KMS-11 (cell line): ENCODE measurements at regions not wholly inside any gene's neighbourhood (a gene's known extent, or its start where the extent isn't known, plus 50 kb on each side); places are given as distances from the start of the nearest gene placed in this dataset.

ENCODE experiments used
- H2AFZ ChIP-seq: fragments of 200-600 bp; sonication (generic); 2 replicates; pipeline ENCODE4 v1.6.1; 2016; ENCODE audit warnings: antibody characterized with exemption, mixed run types, low read depth
- H3K27ac ChIP-seq: fragments of 200-600 bp; sonication (generic); 2 replicates; pipeline ENCODE4 v1.6.1; 2016; ENCODE audit warnings: mild to moderate bottlenecking, mixed run types
- H3K27me3 ChIP-seq: fragments of 200-600 bp; sonication (generic); 2 replicates; pipeline ENCODE4 v1.6.1; 2017; ENCODE audit warnings: mild to moderate bottlenecking, low read depth, mixed run types, moderate library complexity; ENCODE audit not compliant: insufficient read depth
- H3K36me3 ChIP-seq: fragments of 200-600 bp; sonication (generic); 2 replicates; pipeline ENCODE4 v1.6.1; 2017; ENCODE audit warnings: mild to moderate bottlenecking, mixed run types; ENCODE audit not compliant: insufficient read depth
- H3K4me1 ChIP-seq: fragments of 200-600 bp; sonication (generic); 2 replicates; pipeline ENCODE4 v1.6.1; 2016; ENCODE audit warnings: mild to moderate bottlenecking, low read depth, mixed run types; ENCODE audit not compliant: poor library complexity, severe bottlenecking
- H3K4me2 ChIP-seq: fragments of 200-600 bp; sonication (generic); 2 replicates; pipeline ENCODE4 v1.7.0; 2016; ENCODE audit warnings: mild to moderate bottlenecking, mixed run types
- H3K4me3 ChIP-seq: fragments of 200-600 bp; sonication (generic); IDR thresholded peaks from 2 replicates; pipeline ENCODE4 v1.6.1; 2017; ENCODE audit warnings: low read depth, low read length, mixed read lengths; ENCODE audit not compliant: insufficient read depth
- H3K79me2 ChIP-seq: fragments of 200-600 bp; sonication (generic); 2 replicates; pipeline ENCODE4 v1.6.1; 2016; ENCODE audit warnings: low read depth, mixed run types; ENCODE audit not compliant: insufficient read depth
- H3K9ac ChIP-seq: fragments of 200-600 bp; sonication (generic); 2 replicates; pipeline ENCODE4 v1.6.1; 2016; ENCODE audit warnings: mild to moderate bottlenecking, mixed run types
- H4K20me1 ChIP-seq: fragments of 200-600 bp; sonication (generic); 2 replicates; pipeline ENCODE4 v1.6.1; 2016; ENCODE audit warnings: mild to moderate bottlenecking, mixed run types; ENCODE audit not compliant: insufficient read depth
- TF ChIP-seq, protein P1 (sequence below): fragments of 200-600 bp; sonication (generic); conservative IDR thresholded peaks from 2 replicates; pipeline ENCODE4 v1.6.1; 2017; ENCODE audit warnings: low read depth, mild to moderate bottlenecking, antibody characterized with exemption, low read length, moderate library complexity, mixed read lengths

DNA sequence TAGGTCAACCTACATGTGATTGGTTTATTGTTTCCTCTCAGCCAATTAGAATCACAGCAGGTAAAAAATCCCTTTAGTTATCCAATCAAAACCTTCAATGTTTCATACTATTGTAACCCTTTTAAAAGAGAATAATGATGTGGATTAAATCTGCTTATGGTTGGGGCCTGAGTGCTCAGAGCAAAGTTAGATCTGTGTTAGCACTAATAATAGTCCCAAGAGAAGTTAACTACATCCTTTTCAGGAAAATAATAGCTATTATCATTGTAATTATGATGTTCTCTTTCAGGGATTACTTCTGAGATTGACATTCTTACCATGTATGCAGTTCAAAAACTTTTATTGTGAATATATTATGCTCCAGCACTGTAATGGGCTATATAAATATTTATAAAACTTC, 262.6 kb upstream of the ARX start:
- no peaks in the 10 kb centered on the region for H4K20me1 ChIP-seq
- H3K79me2 ChIP-seq = no peaks in the 10 kb centered on the region
- H3K4me3 ChIP-seq = no peak overlapping the region
- no peaks in the 10 kb centered on the region for H3K4me1 ChIP-seq
- H3K4me2 ChIP-seq = no peak overlapping the region
- no peak overlapping the region for H2AFZ ChIP-seq
- no peak overlapping the region for H3K27ac ChIP-seq
- no peak overlapping the region for H3K9ac ChIP-seq
- no peaks in the 10 kb centered on the region for H3K36me3 ChIP-seq
- TF ChIP-seq, protein P1, sequence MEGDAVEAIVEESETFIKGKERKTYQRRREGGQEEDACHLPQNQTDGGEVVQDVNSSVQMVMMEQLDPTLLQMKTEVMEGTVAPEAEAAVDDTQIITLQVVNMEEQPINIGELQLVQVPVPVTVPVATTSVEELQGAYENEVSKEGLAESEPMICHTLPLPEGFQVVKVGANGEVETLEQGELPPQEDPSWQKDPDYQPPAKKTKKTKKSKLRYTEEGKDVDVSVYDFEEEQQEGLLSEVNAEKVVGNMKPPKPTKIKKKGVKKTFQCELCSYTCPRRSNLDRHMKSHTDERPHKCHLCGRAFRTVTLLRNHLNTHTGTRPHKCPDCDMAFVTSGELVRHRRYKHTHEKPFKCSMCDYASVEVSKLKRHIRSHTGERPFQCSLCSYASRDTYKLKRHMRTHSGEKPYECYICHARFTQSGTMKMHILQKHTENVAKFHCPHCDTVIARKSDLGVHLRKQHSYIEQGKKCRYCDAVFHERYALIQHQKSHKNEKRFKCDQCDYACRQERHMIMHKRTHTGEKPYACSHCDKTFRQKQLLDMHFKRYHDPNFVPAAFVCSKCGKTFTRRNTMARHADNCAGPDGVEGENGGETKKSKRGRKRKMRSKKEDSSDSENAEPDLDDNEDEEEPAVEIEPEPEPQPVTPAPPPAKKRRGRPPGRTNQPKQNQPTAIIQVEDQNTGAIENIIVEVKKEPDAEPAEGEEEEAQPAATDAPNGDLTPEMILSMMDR = no peak
- no peaks in the 10 kb centered on the region for H3K27me3 ChIP-seq

DNA sequence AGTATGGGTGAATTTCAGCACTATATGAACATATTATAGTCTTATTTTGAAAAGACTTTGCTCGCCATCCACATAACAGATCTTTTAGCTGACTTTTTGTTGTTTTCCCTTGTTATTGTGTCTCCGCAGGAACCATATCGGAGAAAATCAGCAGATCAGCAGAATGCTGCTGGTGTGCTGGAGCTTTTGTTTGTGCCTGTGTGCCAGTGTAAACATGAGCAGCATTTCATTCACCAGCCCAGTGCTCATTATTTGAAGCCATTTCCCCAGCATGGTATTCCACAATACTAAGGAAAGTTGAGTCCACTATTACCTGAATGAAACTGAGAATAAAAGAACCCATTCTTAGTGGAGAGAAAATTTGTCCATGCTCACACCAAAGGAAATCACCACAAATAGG, 261.8 kb upstream of the ARX start:
- H3K9ac ChIP-seq = no peak overlapping the region
- no peaks in the 10 kb centered on the region for H3K36me3 ChIP-seq
- H3K27me3 ChIP-seq = no peaks in the 10 kb centered on the region
- H3K27ac ChIP-seq = no peak overlapping the region
- H3K4me1 ChIP-seq = no peaks in the 10 kb centered on the region
- no peaks in the 10 kb centered on the region for H3K79me2 ChIP-seq
- H4K20me1 ChIP-seq = no peaks in the 10 kb centered on the region
- no peak overlapping the region for H3K4me2 ChIP-seq
- no peak overlapping the region for H3K4me3 ChIP-seq
- TF ChIP-seq, protein P1 = no peak
- no peak overlapping the region for H2AFZ ChIP-seq

DNA sequence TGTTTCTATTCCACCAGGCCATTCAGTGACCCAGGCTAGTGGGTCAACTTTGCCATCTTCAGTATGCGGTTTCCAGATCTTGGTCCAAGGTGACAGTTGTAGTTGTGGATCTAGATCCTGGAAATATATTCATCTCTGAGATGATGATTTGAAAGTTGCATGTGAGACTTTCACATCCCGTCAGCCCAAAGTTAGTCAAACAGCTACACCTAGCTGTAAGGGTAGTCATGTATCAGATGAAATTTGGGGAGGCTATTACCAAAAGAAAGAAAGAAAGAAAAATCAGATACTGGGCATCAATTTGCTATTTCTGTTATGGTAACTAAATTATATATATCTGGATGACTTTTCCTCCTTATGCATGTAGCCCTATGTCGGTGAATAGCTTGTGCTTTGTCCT, 259.4 kb upstream of the ARX start:
- H3K36me3 ChIP-seq = no peaks in the 10 kb centered on the region

DNA sequence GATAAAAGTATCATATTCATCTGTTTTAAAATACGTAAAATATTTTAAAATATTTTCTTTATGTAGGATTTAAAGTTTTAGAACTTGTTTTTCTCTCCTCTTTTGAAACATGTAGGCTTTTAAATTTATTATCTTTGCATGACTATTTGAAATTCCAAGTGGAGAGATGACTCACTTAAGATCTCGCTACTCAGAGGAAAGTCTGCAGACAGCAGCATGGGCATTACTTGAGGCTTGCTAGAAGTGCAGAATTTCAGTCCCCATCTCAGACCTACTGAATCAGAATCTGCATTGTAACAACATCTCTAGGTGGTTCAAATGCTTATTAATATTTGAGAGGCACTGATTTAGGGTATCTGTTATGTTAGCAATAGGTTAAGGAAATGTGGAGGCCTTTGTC, 225.7 kb upstream of the ARX start:
- Histone ChIP-seq H3K27ac (no peak overlapping the region), H3K27me3 (no peaks in the 10 kb centered on the region), H3K79me2 (no peaks in the 10 kb centered on the region), H2AFZ (no peak overlapping the region), H4K20me1 (no peaks in the 10 kb centered on the region), H3K4me3 (no peak overlapping the region), H3K36me3 (no peaks in the 10 kb centered on the region), H3K4me2 (no peak overlapping the region), H3K4me1 (no peaks in the 10 kb centered on the region), H3K9ac (no peak overlapping the region)
- TF ChIP-seq, protein P1 = no peak

More for the DNA sequence above, 259.4 kb upstream of the ARX start:
- Histone ChIP-seq H3K27me3 (no peaks in the 10 kb centered on the region), H3K79me2 (no peaks in the 10 kb centered on the region), H3K27ac (no peak overlapping the region), H3K4me1 (no peaks in the 10 kb centered on the region), H2AFZ (no peak overlapping the region), H3K4me3 (no peak overlapping the region), H3K9ac (no peak overlapping the region), H3K4me2 (no peak overlapping the region), H4K20me1 (no peaks in the 10 kb centered on the region)
- TF ChIP-seq, protein P1 = no peak
